Daoy (cell line): ENCODE measurements at regions not wholly inside any gene's neighbourhood (a gene's known extent, or its start where the extent isn't known, plus 50 kb on each side); places are given as distances from the start of the nearest gene placed in this dataset.

Source experiments
- DNase-seq: peaks from one replicate; pipeline ENCODE4 v3.0.0-alpha.2; 2015; ENCODE audit warnings: low read depth

GRCh38 chr9:32698706-32699277 lies 63.3 kb upstream of the TAF1L start:
- DNase-seq: peak; percentile 43

GRCh38 chr9:32701321-32702022 lies 66.0 kb upstream of the TAF1L start:
- DNase-seq: peak; percentile 50

- DNase-seq: peak; percentile 54
Measured at GRCh38 chr9:32703635-32704034, 68.2 kb upstream of the TAF1L start.

GRCh38 chr9:32704343-32704742 lies 68.9 kb upstream of the TAF1L start:
- DNase-seq: peak; percentile 34

- DNase-seq: peak; percentile 91
Measured at GRCh38 chr9:32705059-32705458, 69.6 kb upstream of the TAF1L start.

- peak; percentile 89 for DNase-seq
Measured at GRCh38 chr9:32706004-32706724, 70.7 kb upstream of the TAF1L start.

- DNase-seq: peak; percentile 84
Measured at GRCh38 chr9:32706725-32707100, 71.2 kb upstream of the TAF1L start.

GRCh38 chr9:32707326-32707725 lies 71.9 kb upstream of the TAF1L start:
- no peak for DNase-seq

GRCh38 chr9:32708480-32709150 lies 73.1 kb upstream of the TAF1L start:
- DNase-seq: no peak

- no peak for DNase-seq
Measured at GRCh38 chr9:32709871-32710270, 73.5 kb upstream of the TMEM215 start.

- DNase-seq: no peak
Measured at GRCh38 chr9:32716425-32716824, 66.9 kb upstream of the TMEM215 start.

GRCh38 chr9:32716955-32717543 lies 66.3 kb upstream of the TMEM215 start:
- DNase-seq: no peak

GRCh38 chr9:32722704-32723103 lies 60.6 kb upstream of the TMEM215 start:
- peak; percentile 31 for DNase-seq

GRCh38 chr9:32723789-32724325 lies 59.5 kb upstream of the TMEM215 start:
- peak; percentile 55 for DNase-seq

- no peak for DNase-seq
Measured at GRCh38 chr9:32725066-32725860, 58.1 kb upstream of the TMEM215 start.

- DNase-seq: no peak
Measured at GRCh38 chr9:32728181-32728580, 55.2 kb upstream of the TMEM215 start.
